Erythroblast (primary cell): ENCODE measurements at regions not wholly inside any gene's neighbourhood (a gene's known extent, or its start where the extent isn't known, plus 50 kb on each side); places are given as distances from the start of the nearest gene placed in this dataset.
"Not testable (repeated sequence)": the region's sequence is repeated elsewhere in the genome, so short reads cannot be mapped to it uniquely, and the experiment has no call there.

Source experiments
- GATA1 ChIP-seq: IDR thresholded peaks from 2 replicates; pipeline ENCODE4 v1.6.1; 2011; ENCODE audit warnings: low read depth, mild to moderate bottlenecking, control low read depth, low read length, moderate library complexity
- POLR2A ChIP-seq: IDR thresholded peaks from 2 replicates; pipeline ENCODE4 v1.6.1; 2011; ENCODE audit warnings: mild to moderate bottlenecking, low read length

DNA sequence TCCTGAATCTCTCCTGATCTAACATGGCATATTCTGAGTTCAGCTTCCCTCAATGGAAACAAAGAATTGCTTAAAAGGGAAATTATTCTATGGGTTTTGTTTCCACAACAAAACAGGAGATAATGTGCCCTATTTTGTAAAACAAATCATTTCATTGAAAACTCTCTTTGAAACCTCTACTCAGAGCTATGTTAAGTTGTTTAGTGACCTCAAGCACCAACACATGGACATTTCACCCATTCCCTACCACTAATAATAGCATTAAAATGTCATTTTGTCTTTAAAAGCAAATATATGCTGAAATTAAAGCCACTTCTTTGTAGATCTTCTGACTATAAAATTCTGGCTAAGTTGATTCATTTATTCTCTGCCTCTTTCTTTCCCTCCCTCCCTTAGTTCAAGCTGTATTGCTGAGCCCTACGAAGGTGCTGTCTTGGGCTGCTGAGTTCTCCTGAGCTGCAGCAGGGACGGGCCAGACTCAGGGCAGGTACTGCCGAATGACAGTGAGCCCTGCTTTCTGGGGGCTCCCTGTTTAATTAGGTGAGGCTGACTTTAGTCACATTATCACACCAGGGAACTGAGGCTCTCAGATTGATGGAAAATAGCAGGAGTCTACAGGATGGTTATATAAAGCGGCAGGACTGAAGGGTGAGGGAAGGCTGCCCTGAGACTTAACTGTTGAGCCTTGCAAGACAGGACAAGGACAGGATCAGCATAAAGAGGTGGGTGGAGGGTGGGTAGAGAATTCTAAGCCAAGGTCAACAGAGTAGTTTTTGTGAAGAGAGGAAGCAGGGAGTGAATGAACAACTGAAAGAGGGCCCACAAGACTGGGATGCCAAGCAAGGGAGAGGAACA lies 1685.1 kb downstream of the SPATA31A7 start:
- TF ChIP-seq POLR2A, GATA1: not testable (repeated sequence)
